HEK293T (cell line): ENCODE measurements at regions not wholly inside any gene's neighbourhood (a gene's known extent, or its start where the extent isn't known, plus 50 kb on each side); places are given as distances from the start of the nearest gene placed in this dataset.

Experiments used
- CTCF ChIA-PET: fragments of 350-600 bp; formaldehyde crosslinking; extraction: SDS; loops from one replicate; lab custom pipeline; 2021; ENCODE audit warnings: antibody characterized with exemption, inconsistent platforms; lab: Yijun Ruan, JAX
- POLR2A ChIA-PET: fragments of 350-600 bp; formaldehyde crosslinking; extraction: SDS; loops from one replicate; lab custom pipeline; 2020; ENCODE audit warnings: antibody characterized with exemption, inconsistent platforms; lab: Yijun Ruan, JAX
- DNase-seq: peaks from one replicate; pipeline ENCODE4 v3.0.0; 2012; ENCODE audit warnings: mixed read lengths; ENCODE audit errors: extremely low spot score
- ARNT ChIP-seq: fragments of 450-650 bp; IDR thresholded peaks from 2 replicates; pipeline ENCODE4 v1.6.1; 2017; ENCODE audit warnings: mild to moderate bottlenecking
- BHLHE40 ChIP-seq: fragments of 450-650 bp; IDR thresholded peaks from 2 replicates; pipeline ENCODE4 v1.6.1; 2016; ENCODE audit warnings: mild to moderate bottlenecking, moderate library complexity, borderline replicate concordance
- CTBP1 ChIP-seq: fragments of 450-650 bp; IDR thresholded peaks from 2 replicates; pipeline ENCODE4 v1.6.1; 2016; ENCODE audit warnings: borderline replicate concordance
- ELF4 ChIP-seq: fragments of 450-650 bp; IDR thresholded peaks from 2 replicates; pipeline ENCODE4 v1.6.1; 2017; ENCODE audit warnings: antibody characterized with exemption
- FOXA1 ChIP-seq: fragments of 450-650 bp; IDR thresholded peaks from 2 replicates; pipeline ENCODE4 v1.6.1; 2016; ENCODE audit warnings: mild to moderate bottlenecking
- FOXK2 ChIP-seq: fragments of 450-650 bp; IDR thresholded peaks from 2 replicates; pipeline ENCODE4 v1.6.1; 2016; ENCODE audit warnings: mild to moderate bottlenecking
- FOXM1 ChIP-seq: fragments of 450-650 bp; IDR thresholded peaks from 2 replicates; pipeline ENCODE4 v1.6.1; 2017; ENCODE audit warnings: mild to moderate bottlenecking, borderline replicate concordance
- HDGF ChIP-seq: fragments of 450-650 bp; IDR thresholded peaks from 2 replicates; pipeline ENCODE4 v1.6.1; 2017; ENCODE audit warnings: antibody characterized with exemption, borderline replicate concordance
- L3MBTL2 ChIP-seq: fragments of 450-650 bp; conservative IDR thresholded peaks from 2 replicates; pipeline ENCODE4 v1.6.1; 2016; ENCODE audit warnings: mild to moderate bottlenecking
- LEF1 ChIP-seq: fragments of 450-650 bp; IDR thresholded peaks from 2 replicates; pipeline ENCODE4 v1.6.1; 2017; ENCODE audit warnings: mild to moderate bottlenecking, borderline replicate concordance
- NFRKB ChIP-seq: fragments of 450-650 bp; IDR thresholded peaks from 2 replicates; pipeline ENCODE4 v1.6.1; 2016; ENCODE audit warnings: mild to moderate bottlenecking, moderate library complexity
- PKNOX1 ChIP-seq: fragments of 450-650 bp; IDR thresholded peaks from 2 replicates; pipeline ENCODE4 v1.6.1; 2016
- SP1 ChIP-seq: fragments of 450-650 bp; IDR thresholded peaks from 2 replicates; pipeline ENCODE4 v1.6.1; 2017
- SUZ12 ChIP-seq: fragments of 450-650 bp; IDR thresholded peaks from 2 replicates; pipeline ENCODE4 v1.6.1; 2016; ENCODE audit warnings: mild to moderate bottlenecking
- TARDBP ChIP-seq: fragments of 450-650 bp; IDR thresholded peaks from 2 replicates; pipeline ENCODE4 v1.6.1; 2016
- ZNF384 ChIP-seq: fragments of 450-650 bp; IDR thresholded peaks from 2 replicates; pipeline ENCODE4 v1.6.1; 2016

DNA sequence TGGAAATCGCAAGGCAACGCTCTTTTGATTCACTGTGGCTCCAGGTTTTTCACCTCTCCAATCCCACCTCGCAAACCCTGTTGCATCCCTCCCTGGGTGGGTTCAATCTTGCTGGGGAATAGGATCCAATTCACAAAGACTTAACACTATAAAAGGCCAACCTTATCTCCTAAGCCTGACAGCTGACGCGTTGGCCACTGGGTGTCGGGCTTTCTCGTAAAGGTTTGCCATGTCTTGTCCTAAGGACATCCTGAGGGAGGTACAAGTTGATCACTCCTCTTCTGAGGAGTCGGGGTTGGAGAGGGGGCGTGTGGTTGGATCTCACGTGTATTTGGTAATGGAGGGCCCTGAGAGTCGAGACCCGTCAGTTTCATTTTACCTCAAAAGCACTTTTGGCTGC is 112.6 kb upstream of the FZD10 start:
- CTCF ChIA-PET: interaction anchor here (0.7 to 2.0 kb wide), 3 partner anchors 143 to 284 kb away, joined by 3 to 6 read pairs (median 5); no protein-coding TSS in a partner anchor
- no peak for DNase-seq
- POLR2A ChIA-PET: no interaction called here
- no peak for TF ChIP-seq ZNF384
- no peak for TF ChIP-seq LEF1
- no peak for TF ChIP-seq HDGF
- TF ChIP-seq NFRKB: no peak
- TF ChIP-seq CTBP1: no peak
- no peak for TF ChIP-seq PKNOX1
- TF ChIP-seq L3MBTL2: no peak
- no peak for TF ChIP-seq ARNT
- TF ChIP-seq FOXK2: no peak
- TF ChIP-seq SP1: no peak
- TF ChIP-seq FOXM1: no peak

- no peak for DNase-seq
- CTCF ChIA-PET: interaction anchor here (0.5 kb wide), 1 partner anchor 1311 kb away, joined by 3 read pairs; no protein-coding TSS in a partner anchor
- no peak for TF ChIP-seq ARNT
- no peak for TF ChIP-seq SUZ12
- TF ChIP-seq BHLHE40: no peak
- TF ChIP-seq FOXK2: no peak
- no peak for TF ChIP-seq HDGF
- TF ChIP-seq L3MBTL2: no peak
- TF ChIP-seq CTBP1: no peak
- no peak for TF ChIP-seq FOXM1
- no peak for TF ChIP-seq ZNF384
- TF ChIP-seq LEF1: no peak
- TF ChIP-seq NFRKB: no peak
- POLR2A ChIA-PET: no interaction called here
Measured at GRCh38 chr12:130051900-130052299, 110.4 kb upstream of the FZD10 start.

GRCh38 chr12:130053651-130054069 is 108.6 kb upstream of the FZD10 start:
- ChIA-PET POLR2A (no interaction called here), CTCF (no interaction called here)
- no peak for DNase-seq
- no peak for TF ChIP-seq TARDBP
- no peak for TF ChIP-seq LEF1
- TF ChIP-seq ELF4: no peak
- TF ChIP-seq NFRKB: no peak
- TF ChIP-seq FOXK2: no peak
- no peak for TF ChIP-seq CTBP1
- TF ChIP-seq FOXA1: no peak
- TF ChIP-seq FOXM1: no peak
- no peak for TF ChIP-seq SP1
- TF ChIP-seq ZNF384: no peak
- no peak for TF ChIP-seq ARNT
- no peak for TF ChIP-seq PKNOX1
- no peak for TF ChIP-seq L3MBTL2
- TF ChIP-seq BHLHE40: no peak

DNA sequence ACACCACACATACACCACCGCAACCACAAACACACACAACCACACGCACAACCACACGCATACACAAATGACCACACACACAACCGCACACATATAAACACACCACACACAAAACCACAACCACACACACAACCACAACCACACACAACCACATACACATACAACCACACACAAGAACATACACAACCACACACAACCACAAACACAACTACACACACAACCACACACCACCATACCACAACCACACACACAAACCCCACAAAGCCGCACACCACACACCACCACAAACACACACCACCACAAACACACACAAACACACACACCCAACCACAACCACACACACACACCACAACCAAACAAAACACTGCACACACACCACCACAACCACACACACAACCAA is 107.5 kb upstream of the FZD10 start:
- ChIA-PET POLR2A (no interaction called here), CTCF (no interaction called here)
- TF ChIP-seq CTBP1: no peak
- no peak for TF ChIP-seq HDGF
- TF ChIP-seq BHLHE40: no peak
- no peak for DNase-seq

DNA sequence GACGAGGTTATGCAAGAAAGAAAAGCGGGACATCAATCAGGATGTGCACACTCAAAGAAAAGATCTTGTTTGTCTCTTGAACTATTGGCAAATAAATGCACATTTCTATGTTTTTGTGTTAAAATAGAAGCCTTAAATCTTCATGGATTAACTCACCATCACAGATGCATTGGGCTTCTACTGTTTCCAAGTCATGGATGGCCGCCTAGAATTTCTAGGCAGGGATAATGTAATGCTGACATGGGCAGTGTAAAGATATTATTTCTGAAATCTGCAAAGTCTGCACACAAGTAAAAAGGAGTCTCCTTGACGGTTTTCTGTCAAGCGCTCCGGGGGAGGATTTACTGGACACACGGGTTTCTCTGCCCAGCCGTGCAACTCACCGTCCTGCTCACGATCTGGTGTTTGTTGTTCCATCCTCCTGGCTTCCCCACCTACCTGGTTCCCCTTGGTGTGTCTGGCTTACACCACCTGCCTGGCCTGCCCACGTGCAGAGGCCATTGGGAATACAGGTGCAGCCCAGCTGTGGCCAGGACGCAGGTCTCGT is 103.3 kb upstream of the FZD10 start:
- POLR2A ChIA-PET: no interaction called here
- TF ChIP-seq FOXK2 (no peak), CTBP1 (no peak), NFRKB (no peak), L3MBTL2 (no peak), LEF1 (no peak), SUZ12 (no peak), ELF4 (no peak), FOXA1 (no peak), ARNT (no peak)
- CTCF ChIA-PET: no interaction called here
- DNase-seq: no peak

DNA sequence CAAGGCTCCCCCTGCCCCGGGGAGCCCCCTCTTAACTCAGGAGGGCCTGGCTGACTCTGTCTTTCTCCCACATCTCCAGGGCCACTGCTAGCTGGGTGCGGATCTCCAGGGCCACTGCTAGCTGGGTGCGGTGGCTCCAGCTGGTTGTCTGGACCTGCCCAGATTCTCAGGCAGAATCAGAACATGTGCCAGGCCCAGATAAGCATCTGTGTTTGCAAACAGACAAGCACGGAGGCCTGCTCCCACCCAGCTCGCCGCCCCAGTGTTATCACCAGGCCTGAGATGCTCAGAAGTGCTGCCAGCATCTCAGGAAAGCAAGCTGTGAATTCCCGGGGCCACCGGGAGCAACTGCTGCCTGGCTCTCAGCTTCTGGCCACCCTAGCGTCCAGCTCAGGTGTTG is 98.4 kb upstream of the FZD10 start:
- CTCF ChIA-PET: no interaction called here
- no peak for DNase-seq
- TF ChIP-seq FOXK2 (no peak), TARDBP (no peak), LEF1 (no peak), ARNT (no peak), CTBP1 (no peak), ZNF384 (no peak), FOXA1 (no peak), BHLHE40 (no peak)
- POLR2A ChIA-PET: no interaction called here

DNA sequence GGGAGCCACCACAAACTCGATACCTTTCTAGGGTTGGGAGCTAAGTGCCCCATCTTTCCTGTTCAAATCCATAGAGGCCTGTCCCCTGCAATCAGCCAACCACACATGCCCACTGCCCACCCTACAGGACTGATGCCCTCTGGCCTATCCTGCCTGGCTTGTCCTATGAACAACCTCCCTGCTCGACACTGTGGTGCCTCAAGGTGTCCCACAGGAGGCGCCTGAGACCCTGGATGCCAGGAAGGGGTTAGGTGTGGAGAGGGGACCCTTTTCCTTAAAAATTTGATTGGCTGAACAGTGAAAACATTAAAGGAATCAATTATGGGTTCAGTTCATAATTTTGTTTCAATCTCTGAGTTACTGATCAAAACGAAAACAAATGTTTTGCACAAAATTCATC is 97.3 kb upstream of the FZD10 start:
- ChIA-PET CTCF (no interaction called here), POLR2A (no interaction called here)
- DNase-seq: no peak
- TF ChIP-seq ARNT (no peak), NFRKB (no peak), BHLHE40 (no peak), PKNOX1 (no peak), TARDBP (no peak), FOXA1 (no peak), ELF4 (no peak), ZNF384 (no peak), LEF1 (no peak), FOXM1 (no peak), HDGF (no peak), SP1 (no peak), L3MBTL2 (no peak), FOXK2 (no peak), CTBP1 (no peak), SUZ12 (no peak)
